Right forelimb (tissue), 1 donor: ENCODE measurements at regions not wholly inside any gene's neighbourhood (a gene's known extent, or its start where the extent isn't known, plus 50 kb on each side); places are given as distances from the start of the nearest gene placed in this dataset.

Source experiments
- DNase-seq: peaks from one replicate; pipeline ENCODE4 v3.0.0-alpha.2; 2018

GRCh38 chr3:34323517-34323916 is 525.1 kb downstream of the PDCD6IP start:
- DNase-seq = no peak

GRCh38 chr3:34346656-34347055 is 548.2 kb downstream of the PDCD6IP start:
- no peak for DNase-seq

- DNase-seq = no peak
Measured at GRCh38 chr3:34351882-34352777, 553.7 kb downstream of the PDCD6IP start.

- DNase-seq = no peak
Measured at GRCh38 chr3:34352778-34353331, 554.4 kb downstream of the PDCD6IP start.

GRCh38 chr3:34357461-34357860 is 559.0 kb downstream of the PDCD6IP start:
- DNase-seq = no peak

- no peak for DNase-seq
Measured at GRCh38 chr3:34359064-34359463, 560.6 kb downstream of the PDCD6IP start.

GRCh38 chr3:34360713-34361112 is 562.3 kb downstream of the PDCD6IP start:
- DNase-seq = no peak

GRCh38 chr3:34361921-34362320 is 563.5 kb downstream of the PDCD6IP start:
- DNase-seq = no peak

GRCh38 chr3:34362910-34363309 is 564.5 kb downstream of the PDCD6IP start:
- no peak for DNase-seq

GRCh38 chr3:34363881-34364280 is 565.5 kb downstream of the PDCD6IP start:
- no peak for DNase-seq

- DNase-seq = no peak
Measured at GRCh38 chr3:34364335-34364734, 565.9 kb downstream of the PDCD6IP start.

- no peak for DNase-seq
Measured at GRCh38 chr3:34365231-34365630, 566.8 kb downstream of the PDCD6IP start.

- no peak for DNase-seq
Measured at GRCh38 chr3:34365771-34366170, 567.3 kb downstream of the PDCD6IP start.

GRCh38 chr3:34367521-34367920 is 569.1 kb downstream of the PDCD6IP start:
- DNase-seq = no peak

GRCh38 chr3:34374521-34374920 is 576.1 kb downstream of the PDCD6IP start:
- no peak for DNase-seq

GRCh38 chr3:34376691-34377090 is 578.3 kb downstream of the PDCD6IP start:
- DNase-seq = no peak

GRCh38 chr3:34377961-34378360 is 579.5 kb downstream of the PDCD6IP start:
- no peak for DNase-seq

- no peak for DNase-seq
Measured at GRCh38 chr3:34381243-34381642, 582.8 kb downstream of the PDCD6IP start.

GRCh38 chr3:34382859-34383258 is 584.4 kb downstream of the PDCD6IP start:
- no peak for DNase-seq

GRCh38 chr3:34386309-34386708 is 587.9 kb downstream of the PDCD6IP start:
- DNase-seq = no peak

GRCh38 chr3:34387826-34388564 is 589.6 kb downstream of the PDCD6IP start:
- no peak for DNase-seq

- no peak for DNase-seq
Measured at GRCh38 chr3:34388830-34389229, 590.4 kb downstream of the PDCD6IP start.

GRCh38 chr3:34394978-34395748 is 596.7 kb downstream of the PDCD6IP start:
- no peak for DNase-seq
